Esophagus muscularis mucosa (tissue), 4 donors: ENCODE measurements at regions not wholly inside any gene's neighbourhood (a gene's known extent, or its start where the extent isn't known, plus 50 kb on each side); places are given as distances from the start of the nearest gene placed in this dataset.

Experiments used
- DNase-seq: peaks from one replicate; pipeline ENCODE4 v3.0.0-alpha.2; 2017; ENCODE audit errors: extremely low spot score
- H3K27ac ChIP-seq, 4 donors: fragments of 200-600 bp; sonication (generic); replicated peaks in 1 of 4; 1 replicate in 3 of 4; 2 replicates in 1 of 4; pipeline ENCODE4 v1.5.1; 2016 to 2019; ENCODE audit warnings: mild to moderate bottlenecking in 1 of 4
- H3K27me3 ChIP-seq, 4 donors: fragments of 200-600 bp; sonication (generic); one replicate each; pipeline versions ENCODE4 v1.5.1 to v1.6.0; 2016 to 2019
- H3K36me3 ChIP-seq, 4 donors: fragments of 200-600 bp; sonication (generic); one replicate each; pipeline ENCODE4 v1.5.1; 2016 to 2019
- H3K4me1 ChIP-seq, 4 donors: fragments of 200-600 bp; sonication (generic); one replicate each; pipeline ENCODE4 v1.5.1; 2016 to 2019
- H3K4me3 ChIP-seq, 4 donors: fragments of 200-600 bp; sonication (generic); 1 replicate in 2 of 4; 2 replicates in 2 of 4; pipeline ENCODE4 v1.5.1; 2016 to 2019; ENCODE audit warnings: mild to moderate bottlenecking in 4 of 4, moderate library complexity in 1 of 4
- H3K9me3 ChIP-seq, 4 donors: fragments of 200-600 bp; sonication (generic); 1 replicate in 3 of 4; 2 replicates in 1 of 4; pipeline ENCODE4 v1.5.1; 2016 to 2019
- EP300 ChIP-seq: sonication (generic); formaldehyde crosslinking; IDR thresholded peaks from one replicate; pipeline ENCODE4 v1.6.1; 2017; ENCODE audit warnings: antibody characterized with exemption
- POLR2A ChIP-seq: fragments of 450-650 bp; IDR thresholded peaks from one replicate; pipeline ENCODE4 v1.6.1; 2017; ENCODE audit warnings: antibody characterized with exemption, moderate library complexity, mild to moderate bottlenecking, low read depth
- POLR2AphosphoS5 ChIP-seq, 2 donors: sonication (generic); formaldehyde crosslinking; IDR thresholded peaks; one replicate each; pipeline ENCODE4 v1.6.1; 2017; ENCODE audit warnings: antibody characterized with exemption in 2 of 2
- WGBS: methylation state at CpG from one replicate; pipeline ENCODE4 v1.1.5; 2018; 5-methylcytosine and 5-hydroxymethylcytosine counted together
- intact Hi-C: fragments of 100-400 bp; cut with DNase I; formaldehyde crosslinking; loops from one replicate; pipeline ENCODE4 v1.15.1; 2023
- TF ChIP-seq, protein P1 (sequence below), 3 experiments: fragments of 200-600 bp in 2 of 3; fragments of 450-650 bp in 1 of 3; sonication (generic) in 2 of 3; IDR thresholded peaks; one replicate each; pipeline ENCODE4 v1.5.1; 2017 to 2019; ENCODE audit warnings: antibody characterized with exemption in 3 of 3, mild to moderate bottlenecking in 2 of 3, moderate library complexity in 1 of 3

DNA sequence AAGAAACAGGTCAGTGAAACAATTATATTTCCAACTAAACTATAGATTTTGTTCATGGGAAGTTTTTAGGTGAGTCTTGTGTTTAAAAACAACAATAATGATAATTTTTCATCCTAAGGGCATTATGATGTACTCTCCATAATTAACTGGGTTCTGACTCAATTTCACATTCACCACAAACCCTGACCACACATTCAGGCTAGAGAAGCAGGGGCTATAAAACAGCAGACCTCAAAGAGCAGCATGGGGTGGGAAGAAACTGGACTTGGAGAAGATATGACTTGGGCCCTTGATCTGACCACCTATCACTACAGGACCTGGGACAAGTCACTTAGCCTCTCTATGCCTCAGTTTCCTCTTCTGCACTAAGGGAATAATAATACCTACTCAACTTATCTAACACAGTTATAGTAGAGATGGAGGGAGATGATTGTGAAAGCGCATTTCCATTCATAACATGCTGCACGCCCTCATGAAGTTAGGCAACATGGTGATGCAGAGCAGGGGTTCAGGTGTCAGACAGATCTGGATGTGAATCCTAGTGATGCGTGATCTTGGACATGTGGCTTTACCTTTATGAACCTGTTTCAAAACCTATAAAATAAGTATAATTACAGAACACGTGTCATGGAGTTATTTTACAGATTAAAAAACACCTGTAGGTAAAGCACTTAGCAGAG lies 63.0 kb upstream of the ACP3 start:
- intact Hi-C loops = loop anchor here (5.0 to 10.0 kb wide), 2 partner anchors 88 to 141 kb away; no protein-coding TSS in a partner anchor
- Histone ChIP-seq H3K4me3 (no peak overlapping the region), H3K4me1 (no peaks in the 10 kb centered on the region), H3K9me3 (no peaks in the 10 kb centered on the region), H3K27ac (no peak overlapping the region), H3K36me3 (no peaks in the 10 kb centered on the region), H3K27me3 (no peaks in the 10 kb centered on the region)
- 84% methylated on average over 4 of the region's 4 CpGs for WGBS
- TF ChIP-seq EP300 = no peak
- TF ChIP-seq, protein P1, sequence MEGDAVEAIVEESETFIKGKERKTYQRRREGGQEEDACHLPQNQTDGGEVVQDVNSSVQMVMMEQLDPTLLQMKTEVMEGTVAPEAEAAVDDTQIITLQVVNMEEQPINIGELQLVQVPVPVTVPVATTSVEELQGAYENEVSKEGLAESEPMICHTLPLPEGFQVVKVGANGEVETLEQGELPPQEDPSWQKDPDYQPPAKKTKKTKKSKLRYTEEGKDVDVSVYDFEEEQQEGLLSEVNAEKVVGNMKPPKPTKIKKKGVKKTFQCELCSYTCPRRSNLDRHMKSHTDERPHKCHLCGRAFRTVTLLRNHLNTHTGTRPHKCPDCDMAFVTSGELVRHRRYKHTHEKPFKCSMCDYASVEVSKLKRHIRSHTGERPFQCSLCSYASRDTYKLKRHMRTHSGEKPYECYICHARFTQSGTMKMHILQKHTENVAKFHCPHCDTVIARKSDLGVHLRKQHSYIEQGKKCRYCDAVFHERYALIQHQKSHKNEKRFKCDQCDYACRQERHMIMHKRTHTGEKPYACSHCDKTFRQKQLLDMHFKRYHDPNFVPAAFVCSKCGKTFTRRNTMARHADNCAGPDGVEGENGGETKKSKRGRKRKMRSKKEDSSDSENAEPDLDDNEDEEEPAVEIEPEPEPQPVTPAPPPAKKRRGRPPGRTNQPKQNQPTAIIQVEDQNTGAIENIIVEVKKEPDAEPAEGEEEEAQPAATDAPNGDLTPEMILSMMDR (IDR thresholded peaks at IDR 0.05) = no peak
- TF ChIP-seq POLR2AphosphoS5 (IDR thresholded peaks at IDR 0.05) = no peak
- TF ChIP-seq POLR2A = no peak
- DNase-seq = no peak

DNA sequence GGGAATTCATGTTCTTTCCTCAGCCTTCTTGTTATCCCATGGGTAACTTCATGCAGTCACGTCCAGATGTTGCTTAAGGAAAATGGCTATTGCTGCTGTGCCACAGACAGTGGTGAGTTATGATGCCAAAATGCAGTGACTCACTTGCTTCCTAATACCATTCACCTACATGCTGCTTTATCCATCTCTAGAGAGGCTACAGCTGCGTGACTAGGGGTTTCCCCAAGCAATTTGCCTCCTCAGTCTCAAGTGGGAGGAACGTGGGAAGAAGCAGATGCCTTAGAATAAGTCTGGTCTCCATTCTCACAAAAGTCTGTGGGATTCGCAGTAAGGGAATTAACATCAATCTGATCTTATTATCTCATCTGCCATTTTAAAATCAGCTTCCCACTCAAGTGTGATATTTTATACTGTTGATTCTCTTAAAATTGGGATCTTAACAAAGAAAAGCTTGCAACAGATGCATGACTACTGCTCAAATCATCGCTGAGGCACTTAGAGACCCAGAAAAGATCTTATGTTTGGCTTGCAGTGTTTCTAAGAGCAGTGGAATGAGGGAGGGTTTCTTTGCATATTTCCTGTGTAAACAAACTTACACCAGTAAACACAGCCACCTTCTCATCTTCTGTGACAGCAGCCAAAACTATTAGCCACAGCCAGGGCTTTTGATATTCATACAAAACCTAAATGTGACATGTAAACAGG lies 62.0 kb upstream of the ACP3 start:
- TF ChIP-seq, protein P1 (IDR thresholded peaks at IDR 0.05) = no peak
- TF ChIP-seq POLR2AphosphoS5 (IDR thresholded peaks at IDR 0.05) = no peak
- no peak for TF ChIP-seq EP300
- no peak for TF ChIP-seq POLR2A
- DNase-seq = no peak
- H3K36me3 ChIP-seq = no peaks in the 10 kb centered on the region
- no peaks in the 10 kb centered on the region for H3K4me1 ChIP-seq
- intact Hi-C loops = loop anchor here (10.0 kb wide), 1 partner anchor 140 kb away; no protein-coding TSS in a partner anchor
- H3K4me3 ChIP-seq = no peak overlapping the region
- H3K27me3 ChIP-seq = no peaks in the 10 kb centered on the region
- WGBS = 72% methylated on average over 5 of the region's 5 CpGs
- no peaks in the 10 kb centered on the region for H3K9me3 ChIP-seq
- H3K27ac ChIP-seq = no peak overlapping the region

DNA sequence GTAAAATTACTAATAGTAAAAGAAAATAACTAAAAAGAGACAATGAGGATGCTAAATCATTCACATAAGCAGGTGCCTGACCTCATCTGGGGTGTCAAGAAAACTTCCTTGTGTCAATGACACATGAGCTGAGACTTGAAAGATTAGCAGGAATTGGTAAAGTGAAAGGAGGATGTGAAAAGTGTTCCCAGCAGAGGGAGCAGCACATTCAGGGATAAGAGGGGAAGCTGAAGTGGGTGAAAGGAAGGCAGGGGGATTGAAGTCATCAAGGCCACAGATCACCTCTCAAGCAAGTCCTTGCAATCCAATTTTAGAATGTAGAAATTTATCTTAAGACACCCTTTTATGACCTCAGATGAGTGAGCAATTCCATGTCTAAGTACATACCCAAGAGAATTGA lies 60.2 kb upstream of the ACP3 start:
- Histone ChIP-seq H3K9me3 (no peaks in the 10 kb centered on the region), H3K27ac (no peak overlapping the region), H3K36me3 (no peaks in the 10 kb centered on the region), H3K4me1 (no peaks in the 10 kb centered on the region), H3K4me3 (no peak overlapping the region), H3K27me3 (no peaks in the 10 kb centered on the region)
- TF ChIP-seq POLR2AphosphoS5 (IDR thresholded peaks at IDR 0.05) = no peak
- no peak for TF ChIP-seq POLR2A
- no peak for TF ChIP-seq EP300
- TF ChIP-seq, protein P1 (IDR thresholded peaks at IDR 0.05) = peak in 1 of 3 experiments; percentile 12
- intact Hi-C loops = loop anchor here (10.0 kb wide), 1 partner anchor 138 kb away; no protein-coding TSS in a partner anchor
- no peak for DNase-seq

DNA sequence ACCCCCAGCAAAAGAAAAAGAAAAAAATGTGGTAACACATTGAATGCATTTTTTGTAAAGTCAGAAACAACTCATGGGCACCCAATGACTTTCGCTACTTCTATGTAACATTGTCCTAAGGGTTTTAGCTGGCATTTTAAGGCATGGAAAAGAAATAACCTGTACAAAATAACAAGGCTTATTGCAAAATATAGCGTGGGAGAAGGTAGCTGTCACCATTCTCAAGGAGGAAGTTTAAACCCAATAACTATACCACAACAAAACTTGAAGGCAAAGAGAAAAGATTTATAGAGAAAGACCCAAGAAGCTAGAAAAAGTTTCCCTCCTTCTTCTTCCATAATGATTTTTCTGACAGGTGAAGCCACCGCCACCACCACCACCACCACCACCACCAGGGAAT lies 55.7 kb upstream of the ACP3 start:
- TF ChIP-seq, protein P1 (IDR thresholded peaks at IDR 0.05) = no peak
- TF ChIP-seq POLR2A (no peak), EP300 (no peak), POLR2AphosphoS5 (IDR thresholded peaks at IDR 0.05) (no peak)
- no peak overlapping the region for H3K4me3 ChIP-seq
- H3K27ac ChIP-seq = no peak overlapping the region
- no peaks in the 10 kb centered on the region for H3K27me3 ChIP-seq
- H3K36me3 ChIP-seq = no peaks in the 10 kb centered on the region
- WGBS = 84% methylated on average over 3 of the region's 3 CpGs
- no peaks in the 10 kb centered on the region for H3K9me3 ChIP-seq
- DNase-seq = no peak
- intact Hi-C loops = no loop called here
- no peaks in the 10 kb centered on the region for H3K4me1 ChIP-seq
